ENCODE measurements at regions not wholly inside any gene's neighbourhood (a gene's known extent, or its start where the extent isn't known, plus 50 kb on each side); places are given as distances from the start of the nearest gene placed in this dataset.

DNA sequence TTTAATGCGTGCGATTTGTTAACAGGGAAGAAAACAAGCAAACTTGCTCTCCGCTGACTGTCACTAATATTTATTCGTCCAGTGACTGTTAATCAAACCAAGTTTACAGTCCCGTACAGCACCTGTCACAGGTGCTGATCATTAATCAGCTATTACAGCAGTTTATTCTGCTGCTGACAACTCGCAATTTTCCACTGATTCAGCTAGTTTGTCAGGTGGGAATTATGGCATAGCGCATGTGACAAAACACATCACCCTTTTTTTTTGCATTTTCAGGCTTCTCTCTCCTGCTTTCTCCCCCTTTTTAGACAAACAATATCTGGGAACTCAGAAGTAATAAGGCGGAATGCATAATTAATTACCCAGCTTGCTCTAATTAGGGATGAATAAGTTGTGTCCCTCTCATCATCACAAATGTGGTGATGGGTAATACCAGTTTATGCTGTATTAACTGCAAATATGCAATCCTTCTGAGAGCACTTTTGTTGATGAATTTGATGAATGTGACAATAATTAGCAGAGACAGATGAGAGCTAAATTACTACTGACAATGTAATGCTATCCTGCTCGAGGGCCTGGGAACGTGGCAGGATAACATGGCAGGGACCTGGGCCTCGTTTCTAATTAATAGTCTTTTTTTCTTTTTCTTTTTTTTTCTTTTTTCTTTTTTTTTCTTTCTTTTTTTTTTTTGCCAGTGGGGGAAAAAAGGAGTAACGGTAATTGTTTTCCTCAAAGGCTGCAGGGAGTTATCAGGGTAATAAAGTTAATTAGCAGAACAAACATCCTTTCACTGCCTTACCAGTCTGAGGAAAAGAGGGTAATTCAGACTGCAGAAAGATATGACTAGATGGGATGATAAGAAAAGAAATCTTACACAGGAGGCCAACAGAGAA lies 150.3 kb upstream of the SOX2 start:
- Histone ChIP-seq H3K4me3 (ENCODE audit: low read depth, low read length) (no peak overlapping the region), H3K27me3 (no peaks in the 10 kb centered on the region), H3K9me3 (no peaks in the 10 kb centered on the region), H3K36me3 (no peaks in the 10 kb centered on the region), H3K4me1 (peaks cover 23% of the 10 kb centered on the region)
- no peak for DNase-seq
- TF ChIP-seq, protein P1, sequence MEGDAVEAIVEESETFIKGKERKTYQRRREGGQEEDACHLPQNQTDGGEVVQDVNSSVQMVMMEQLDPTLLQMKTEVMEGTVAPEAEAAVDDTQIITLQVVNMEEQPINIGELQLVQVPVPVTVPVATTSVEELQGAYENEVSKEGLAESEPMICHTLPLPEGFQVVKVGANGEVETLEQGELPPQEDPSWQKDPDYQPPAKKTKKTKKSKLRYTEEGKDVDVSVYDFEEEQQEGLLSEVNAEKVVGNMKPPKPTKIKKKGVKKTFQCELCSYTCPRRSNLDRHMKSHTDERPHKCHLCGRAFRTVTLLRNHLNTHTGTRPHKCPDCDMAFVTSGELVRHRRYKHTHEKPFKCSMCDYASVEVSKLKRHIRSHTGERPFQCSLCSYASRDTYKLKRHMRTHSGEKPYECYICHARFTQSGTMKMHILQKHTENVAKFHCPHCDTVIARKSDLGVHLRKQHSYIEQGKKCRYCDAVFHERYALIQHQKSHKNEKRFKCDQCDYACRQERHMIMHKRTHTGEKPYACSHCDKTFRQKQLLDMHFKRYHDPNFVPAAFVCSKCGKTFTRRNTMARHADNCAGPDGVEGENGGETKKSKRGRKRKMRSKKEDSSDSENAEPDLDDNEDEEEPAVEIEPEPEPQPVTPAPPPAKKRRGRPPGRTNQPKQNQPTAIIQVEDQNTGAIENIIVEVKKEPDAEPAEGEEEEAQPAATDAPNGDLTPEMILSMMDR (IDR thresholded peaks at IDR 0.05; ENCODE audit: low read depth, low read length), result no peak

DNA sequence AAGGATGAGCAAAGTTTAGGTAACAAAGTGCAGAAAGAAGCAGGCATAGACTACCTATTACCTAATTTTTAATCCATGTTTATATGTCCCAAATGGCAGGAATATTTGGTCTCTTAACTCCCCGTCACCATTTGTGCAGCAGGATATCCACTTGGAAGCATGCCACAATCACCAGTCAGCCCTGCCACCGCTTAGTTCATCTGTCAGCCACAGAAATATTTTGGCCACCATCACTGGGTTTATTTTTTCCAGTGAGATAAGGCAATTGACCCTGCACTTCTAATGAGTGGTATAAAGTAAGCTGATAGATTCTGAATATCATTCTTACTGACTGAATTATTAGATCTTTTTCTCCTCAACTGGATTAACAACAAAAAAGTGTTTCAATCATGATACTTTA lies 152.9 kb upstream of the SOX2 start:
- peak; percentile 12 for DNase-seq
- Histone ChIP-seq H3K4me3 (ENCODE audit: low read depth, low read length) (no peak overlapping the region), H3K36me3 (no peaks in the 10 kb centered on the region), H3K9me3 (no peaks in the 10 kb centered on the region), H3K27me3 (no peaks in the 10 kb centered on the region), H3K4me1 (peaks cover 17% of the 10 kb centered on the region)
- TF ChIP-seq, protein P1 (IDR thresholded peaks at IDR 0.05; ENCODE audit: low read depth, low read length), result no peak

DNA sequence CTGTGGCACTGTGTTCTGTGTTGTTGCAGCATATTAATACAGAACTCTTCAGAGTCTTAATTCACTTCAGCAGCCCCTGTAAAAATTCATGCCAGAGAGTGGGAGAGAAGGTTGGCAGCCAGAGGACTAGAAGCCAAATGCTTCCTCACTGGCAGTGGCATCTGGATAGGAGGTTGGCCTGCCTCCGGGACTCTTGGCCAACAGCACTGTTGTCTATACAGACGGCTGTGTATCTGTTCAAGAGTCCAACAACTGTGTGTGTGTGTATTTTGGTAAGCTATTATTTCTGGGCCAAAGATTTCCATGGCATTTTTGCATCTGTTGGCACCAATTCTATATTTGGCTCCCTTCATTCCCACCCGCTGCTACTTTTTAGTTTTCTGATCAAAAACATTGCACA lies 156.0 kb upstream of the SOX2 start:
- Histone ChIP-seq H3K4me1 (peaks cover 12% of the 10 kb centered on the region), H3K9me3 (no peaks in the 10 kb centered on the region), H3K36me3 (no peaks in the 10 kb centered on the region), H3K4me3 (ENCODE audit: low read depth, low read length) (no peak overlapping the region), H3K27me3 (no peaks in the 10 kb centered on the region)
- no peak for DNase-seq
- TF ChIP-seq, protein P1 (IDR thresholded peaks at IDR 0.05; ENCODE audit: low read depth, low read length), result no peak

DNA sequence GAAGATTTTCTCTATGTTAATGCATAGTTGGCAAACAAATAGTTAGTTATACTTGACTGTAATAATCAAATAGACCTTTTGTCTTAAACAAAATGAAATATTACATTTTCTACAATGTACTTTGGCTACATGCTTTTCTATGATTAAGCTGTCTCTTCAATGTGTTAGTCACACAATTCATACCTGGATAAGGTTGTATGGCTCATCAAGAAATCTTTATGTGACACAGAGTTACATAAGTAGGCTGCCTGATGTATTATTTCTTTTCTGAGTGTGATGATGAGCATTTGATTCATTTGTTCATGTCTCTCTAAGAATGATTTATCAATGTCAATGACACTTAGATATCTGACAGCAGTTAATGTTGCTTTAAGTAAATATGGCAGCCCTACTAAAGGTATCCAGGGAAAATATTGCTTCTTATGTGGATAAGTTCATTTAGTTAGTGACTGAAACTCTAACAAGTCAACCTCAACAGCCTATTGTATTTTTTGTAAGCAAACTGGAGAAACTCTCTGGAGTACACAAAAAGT lies 157.4 kb upstream of the SOX2 start:
- no peaks in the 10 kb centered on the region for H3K9me3 ChIP-seq
- no peak overlapping the region for H3K4me3 ChIP-seq (ENCODE audit: low read depth, low read length)
- H3K4me1 ChIP-seq, result peaks cover 16% of the 10 kb centered on the region
- no peak for DNase-seq
- no peaks in the 10 kb centered on the region for H3K27me3 ChIP-seq
- TF ChIP-seq, protein P1 (IDR thresholded peaks at IDR 0.05; ENCODE audit: low read depth, low read length), result no peak
- no peaks in the 10 kb centered on the region for H3K36me3 ChIP-seq

DNA sequence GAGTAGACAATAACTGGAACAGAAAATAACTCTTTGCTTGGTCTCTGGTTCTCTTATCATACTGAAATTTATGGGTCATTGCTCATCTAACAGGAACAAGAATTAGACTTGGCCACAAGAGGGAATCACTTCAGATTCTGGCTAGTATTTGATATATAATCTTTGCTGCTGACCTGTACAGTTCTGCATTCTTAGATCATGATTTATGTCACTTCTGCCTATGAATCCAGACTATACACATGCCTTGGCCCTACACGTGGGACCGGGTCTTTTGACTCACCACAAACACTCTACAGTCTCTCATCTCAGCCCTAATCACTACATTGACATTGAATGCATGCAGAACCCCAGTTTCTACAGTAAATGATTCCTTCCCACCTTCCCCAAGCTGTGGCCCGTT lies 162.5 kb upstream of the SOX2 start:
- Histone ChIP-seq H3K9me3 (no peaks in the 10 kb centered on the region), H3K4me3 (ENCODE audit: low read depth, low read length) (no peak overlapping the region), H3K27me3 (no peaks in the 10 kb centered on the region), H3K4me1 (peaks cover 16% of the 10 kb centered on the region), H3K36me3 (no peaks in the 10 kb centered on the region)
- TF ChIP-seq, protein P1 (IDR thresholded peaks at IDR 0.05; ENCODE audit: low read depth, low read length), result no peak
- no peak for DNase-seq

DNA sequence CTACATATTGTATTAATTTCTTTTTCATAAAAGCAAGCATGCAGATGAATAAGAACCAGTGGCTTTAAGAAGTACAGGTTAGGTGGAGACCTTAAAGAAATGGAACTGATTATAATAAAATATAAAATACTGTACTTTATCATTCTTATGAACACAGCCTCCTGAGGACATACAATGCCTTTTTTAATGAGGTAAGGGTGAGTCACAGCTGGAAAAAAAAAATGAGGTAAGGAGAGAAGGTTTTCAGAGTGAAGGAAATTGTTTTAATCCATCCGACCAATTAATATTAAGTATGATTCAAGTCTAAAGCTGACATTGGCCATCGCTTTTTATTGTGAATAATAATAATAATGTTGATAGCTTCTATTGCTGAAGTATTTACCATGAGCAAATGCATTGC lies 170.3 kb upstream of the SOX2 start:
- Histone ChIP-seq H3K27me3 (no peaks in the 10 kb centered on the region), H3K36me3 (no peaks in the 10 kb centered on the region), H3K4me3 (ENCODE audit: low read depth, low read length) (no peak overlapping the region), H3K9me3 (no peaks in the 10 kb centered on the region), H3K4me1 (peaks cover 5% of the 10 kb centered on the region; the same call in 1 of the 2 replicates)
- TF ChIP-seq, protein P1 (IDR thresholded peaks at IDR 0.05; ENCODE audit: low read depth, low read length), result no peak
- DNase-seq, result no peak

All from BE2C (cell line).